VCaP (cell line): ENCODE measurements at regions not wholly inside any gene's neighbourhood (a gene's known extent, or its start where the extent isn't known, plus 50 kb on each side); places are given as distances from the start of the nearest gene placed in this dataset.
"Not testable (repeated sequence)": the region's sequence is repeated elsewhere in the genome, so short reads cannot be mapped to it uniquely, and the experiment has no call there.

ENCODE experiments used
- H3K27ac ChIP-seq: fragments of 450-650 bp; 2 replicates; pipeline ENCODE4 v1.5.1; 2017
- TF ChIP-seq, protein P1 (sequence below): fragments of 450-650 bp; conservative IDR thresholded peaks from 2 replicates; pipeline ENCODE4 v1.5.1; 2017; ENCODE audit warnings: mild to moderate bottlenecking, moderate library complexity

DNA sequence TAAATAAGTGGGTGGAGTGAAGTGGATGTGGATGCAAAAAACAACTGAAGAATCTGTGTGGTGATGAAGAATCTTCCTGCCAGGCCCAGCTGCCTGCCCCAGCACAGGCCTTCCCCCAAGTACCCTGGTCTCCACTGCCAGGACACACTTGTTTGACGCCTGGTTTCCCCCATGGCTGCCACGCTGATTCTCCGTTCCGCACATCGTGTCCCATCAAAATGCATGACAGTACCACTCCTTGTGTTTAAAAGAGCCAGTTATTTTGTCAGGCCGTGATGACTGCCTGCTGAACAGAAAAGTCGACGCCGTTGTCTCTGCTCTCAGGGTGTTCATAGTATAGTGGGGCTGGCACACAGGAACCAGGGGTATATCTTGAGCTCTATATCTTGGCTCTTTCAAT is 50.3 kb upstream of the KYNU start:
- H3K27ac ChIP-seq, result no peak overlapping the region
- TF ChIP-seq, protein P1, sequence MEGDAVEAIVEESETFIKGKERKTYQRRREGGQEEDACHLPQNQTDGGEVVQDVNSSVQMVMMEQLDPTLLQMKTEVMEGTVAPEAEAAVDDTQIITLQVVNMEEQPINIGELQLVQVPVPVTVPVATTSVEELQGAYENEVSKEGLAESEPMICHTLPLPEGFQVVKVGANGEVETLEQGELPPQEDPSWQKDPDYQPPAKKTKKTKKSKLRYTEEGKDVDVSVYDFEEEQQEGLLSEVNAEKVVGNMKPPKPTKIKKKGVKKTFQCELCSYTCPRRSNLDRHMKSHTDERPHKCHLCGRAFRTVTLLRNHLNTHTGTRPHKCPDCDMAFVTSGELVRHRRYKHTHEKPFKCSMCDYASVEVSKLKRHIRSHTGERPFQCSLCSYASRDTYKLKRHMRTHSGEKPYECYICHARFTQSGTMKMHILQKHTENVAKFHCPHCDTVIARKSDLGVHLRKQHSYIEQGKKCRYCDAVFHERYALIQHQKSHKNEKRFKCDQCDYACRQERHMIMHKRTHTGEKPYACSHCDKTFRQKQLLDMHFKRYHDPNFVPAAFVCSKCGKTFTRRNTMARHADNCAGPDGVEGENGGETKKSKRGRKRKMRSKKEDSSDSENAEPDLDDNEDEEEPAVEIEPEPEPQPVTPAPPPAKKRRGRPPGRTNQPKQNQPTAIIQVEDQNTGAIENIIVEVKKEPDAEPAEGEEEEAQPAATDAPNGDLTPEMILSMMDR, result no peak

DNA sequence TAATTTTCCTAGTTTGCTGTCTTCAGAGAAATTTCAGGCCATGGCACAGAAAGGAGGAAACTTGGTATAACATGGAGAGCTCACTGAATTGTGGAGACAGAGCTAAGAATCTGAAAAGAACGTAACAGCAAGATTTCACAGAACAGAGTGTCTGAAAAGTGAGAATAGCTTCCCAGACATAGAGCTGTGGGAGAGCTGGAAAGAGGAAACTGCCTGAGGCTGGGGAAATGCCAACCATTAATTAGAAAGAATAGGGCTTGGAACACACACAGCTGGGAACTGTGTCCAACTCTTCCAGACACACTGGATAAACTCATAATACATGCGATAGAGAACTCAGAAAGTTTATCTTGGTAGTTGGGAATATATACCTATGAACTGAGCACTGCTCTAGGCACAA is 51.6 kb upstream of the KYNU start:
- TF ChIP-seq, protein P1, result no peak
- H3K27ac ChIP-seq, result no peak overlapping the region

DNA sequence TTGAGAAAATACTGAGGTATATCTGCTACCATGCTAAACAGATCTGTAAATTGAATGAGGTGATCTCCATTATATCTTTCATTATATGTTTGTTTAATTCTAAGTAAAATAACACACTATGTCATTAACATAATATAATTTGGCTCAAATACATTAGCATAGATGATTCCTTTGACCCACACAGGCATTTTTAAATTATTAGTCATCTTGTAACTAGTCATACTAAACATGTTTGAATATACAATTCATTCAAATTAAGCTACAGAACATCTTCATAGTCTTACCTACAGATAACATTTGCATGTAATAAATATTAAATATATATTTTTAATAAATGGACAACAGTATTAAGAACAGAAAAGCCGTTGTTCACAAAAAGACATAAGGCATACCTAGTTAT is 52.7 kb upstream of the KYNU start:
- TF ChIP-seq, protein P1, result no peak
- no peak overlapping the region for H3K27ac ChIP-seq

DNA sequence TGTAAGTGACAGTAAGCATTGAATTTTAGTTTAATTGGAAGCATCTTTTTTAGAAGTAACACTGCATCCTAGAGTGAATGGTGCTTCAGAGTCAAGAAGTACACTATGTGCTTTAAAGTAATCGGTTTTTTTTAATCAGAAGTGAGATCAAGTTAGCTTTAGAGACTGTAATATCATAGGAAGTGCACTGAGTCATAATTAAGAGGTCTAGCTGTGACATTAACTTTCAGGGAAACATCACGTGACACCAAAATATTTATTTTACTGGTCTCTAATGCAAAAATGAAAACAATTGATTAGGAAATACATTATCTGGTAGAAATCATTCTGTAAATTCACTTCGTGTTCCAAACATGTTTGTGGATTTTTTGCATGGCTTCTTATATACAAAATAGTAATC is 55.3 kb upstream of the KYNU start:
- TF ChIP-seq, protein P1, result no peak
- no peak overlapping the region for H3K27ac ChIP-seq

DNA sequence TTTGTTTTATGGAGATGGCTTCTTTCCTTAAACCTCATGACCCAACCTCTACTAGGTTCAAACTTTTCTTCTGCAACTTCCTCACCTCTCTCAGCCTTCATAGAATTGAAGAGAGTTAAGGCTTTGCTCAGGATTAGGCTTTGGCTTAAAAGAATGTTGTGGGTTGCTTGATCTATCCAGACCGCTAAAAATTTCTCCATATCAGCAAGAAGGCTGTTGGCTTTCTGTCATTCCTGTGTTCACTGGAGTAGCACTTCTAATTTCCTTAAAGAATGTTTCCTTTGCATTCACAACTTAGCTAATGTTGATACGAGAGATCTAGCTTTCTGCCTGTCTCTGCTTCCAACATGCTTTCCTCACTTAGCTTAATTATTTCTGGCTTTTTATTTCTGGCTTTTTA is 58.1 kb upstream of the KYNU start:
- no peak overlapping the region for H3K27ac ChIP-seq
- TF ChIP-seq, protein P1, result no peak

DNA sequence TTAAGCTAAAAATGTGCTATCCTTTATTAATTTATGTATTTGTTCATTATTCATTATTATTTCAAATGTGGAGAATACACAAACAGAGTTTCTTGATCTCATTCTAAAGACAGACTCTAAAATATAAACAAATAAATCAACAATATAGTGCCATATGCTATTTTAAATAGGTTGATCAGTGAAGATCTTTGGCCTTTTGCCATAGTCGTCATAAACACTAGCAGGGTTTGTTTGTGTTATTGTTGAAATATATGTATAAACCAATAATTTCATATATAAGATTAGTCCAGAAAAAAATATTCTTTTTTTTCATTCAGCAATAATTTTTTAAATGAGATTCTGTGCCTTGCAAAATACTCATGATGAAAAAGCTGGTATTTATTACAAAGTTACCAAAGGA is 62.1 kb upstream of the KYNU start:
- TF ChIP-seq, protein P1, result no peak
- no peak overlapping the region for H3K27ac ChIP-seq

DNA sequence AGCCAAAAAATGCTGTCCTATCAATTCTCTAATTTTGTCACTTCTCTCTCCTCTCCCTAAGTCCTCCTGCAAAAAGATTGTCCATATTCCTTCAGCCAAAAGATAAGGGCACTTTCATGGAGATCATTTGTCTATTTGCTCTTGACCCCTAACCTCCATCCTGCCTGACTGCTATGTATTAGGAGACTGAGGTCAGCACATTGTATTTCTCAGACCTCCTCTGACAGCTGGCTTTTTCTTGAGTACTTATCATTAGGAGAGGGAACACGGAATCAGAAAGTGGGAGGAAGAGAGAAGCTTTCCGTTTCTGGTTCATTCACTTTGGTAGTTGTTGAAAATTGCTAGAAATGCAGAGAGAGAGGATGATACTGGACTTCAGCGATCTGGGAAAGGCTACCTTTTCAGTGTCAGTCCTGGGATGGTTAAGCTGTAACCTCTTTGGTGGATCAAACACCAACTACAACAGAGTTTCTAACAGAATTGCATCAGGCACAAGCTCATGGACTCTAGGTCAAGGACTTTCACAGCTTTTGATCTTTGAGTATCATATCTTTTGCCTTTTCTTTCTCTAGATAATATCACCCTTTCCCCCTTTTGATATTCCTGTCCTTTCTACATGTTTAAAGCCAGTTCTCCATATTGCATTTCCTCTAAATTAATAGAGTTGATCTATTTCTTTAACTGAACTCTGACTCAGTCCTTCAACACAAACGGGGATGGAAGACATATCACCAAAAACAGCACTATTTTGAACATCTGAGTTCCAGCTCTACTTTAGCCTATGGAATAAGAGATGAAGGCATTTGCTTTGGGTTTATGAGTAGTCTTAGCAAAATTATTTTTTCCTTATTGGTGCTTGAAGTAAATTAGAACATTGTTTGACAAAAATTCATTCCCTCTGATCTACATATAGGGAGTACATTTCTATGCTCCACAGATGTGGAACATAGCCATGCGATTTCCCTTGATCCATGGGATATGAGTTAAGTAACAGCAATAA is 63.3 kb upstream of the KYNU start:
- no peak overlapping the region for H3K27ac ChIP-seq
- TF ChIP-seq, protein P1, result no peak

DNA sequence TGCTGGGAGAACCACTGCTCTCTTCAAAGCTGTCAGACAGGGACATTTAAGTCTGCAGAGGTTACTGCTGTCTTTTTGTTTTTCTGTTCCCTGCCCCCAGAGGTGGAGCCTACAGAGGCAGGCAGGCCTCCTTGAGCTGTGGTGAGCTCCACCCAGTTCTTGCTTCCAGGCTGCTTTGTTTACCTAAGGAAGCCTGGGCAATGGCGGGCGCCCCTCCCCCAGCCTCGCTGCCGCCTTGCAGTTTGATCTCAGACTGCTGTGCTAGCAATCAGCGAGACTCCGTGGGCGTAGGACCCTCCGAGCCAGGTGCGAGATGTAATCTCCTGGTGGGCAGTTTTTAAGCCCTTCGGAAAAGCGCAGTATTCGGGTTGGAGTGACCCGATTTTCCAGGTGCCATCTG is 65.8 kb upstream of the KYNU start:
- not testable (repeated sequence) for H3K27ac ChIP-seq
